ENCODE measurements at regions not wholly inside any gene's neighbourhood (a gene's known extent, or its start where the extent isn't known, plus 50 kb on each side); places are given as distances from the start of the nearest gene placed in this dataset.

- TF ChIP-seq CTCF (IDR thresholded peaks at IDR 0.05; ENCODE audit: low read depth, low read length) (no peak), EZH2phosphoT487 (IDR thresholded peaks at IDR 0.05; ENCODE audit: low read depth) (no peak)
These were observed 1038.9 kb upstream of the DIAPH2 start for GRCh38 chrX:95645738-95646137.
